B cell (primary cell): ENCODE measurements at regions not wholly inside any gene's neighbourhood (a gene's known extent, or its start where the extent isn't known, plus 50 kb on each side); places are given as distances from the start of the nearest gene placed in this dataset.

Source experiments
- EZH2 ChIP-seq: IDR thresholded peaks from 2 replicates; pipeline ENCODE4 v1.6.1; 2012; ENCODE audit warnings: borderline replicate concordance, low read depth, mild to moderate bottlenecking, moderate library complexity, low read length; ENCODE audit not compliant: insufficient read depth, poor library complexity, severe bottlenecking
- TF ChIP-seq, protein P1 (sequence below): fragments of 200-600 bp; IDR thresholded peaks from one replicate; pipeline ENCODE4 v1.8.0; 2022; ENCODE audit warnings: antibody characterized with exemption, mild to moderate bottlenecking

DNA sequence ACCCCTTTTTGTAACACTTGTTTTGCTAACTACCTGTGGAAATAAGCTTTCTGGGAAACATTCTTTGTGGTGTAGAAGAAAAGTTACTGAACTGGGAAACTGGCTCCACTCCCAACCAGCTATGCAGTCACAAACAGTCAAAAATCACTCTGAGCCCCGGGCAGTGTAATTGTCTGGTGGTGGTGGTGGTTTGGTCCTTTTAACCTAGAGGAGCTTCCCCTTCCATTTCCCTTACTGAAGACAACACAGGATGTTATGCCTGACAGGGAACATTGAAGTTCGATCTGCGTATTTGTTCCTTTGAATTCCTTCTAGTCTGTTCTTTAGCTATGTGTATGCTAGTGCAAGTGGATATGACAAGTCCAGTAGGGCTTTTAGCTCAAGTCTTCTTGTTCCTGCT, 56.8 kb upstream of the TBCA start:
- TF ChIP-seq, protein P1, sequence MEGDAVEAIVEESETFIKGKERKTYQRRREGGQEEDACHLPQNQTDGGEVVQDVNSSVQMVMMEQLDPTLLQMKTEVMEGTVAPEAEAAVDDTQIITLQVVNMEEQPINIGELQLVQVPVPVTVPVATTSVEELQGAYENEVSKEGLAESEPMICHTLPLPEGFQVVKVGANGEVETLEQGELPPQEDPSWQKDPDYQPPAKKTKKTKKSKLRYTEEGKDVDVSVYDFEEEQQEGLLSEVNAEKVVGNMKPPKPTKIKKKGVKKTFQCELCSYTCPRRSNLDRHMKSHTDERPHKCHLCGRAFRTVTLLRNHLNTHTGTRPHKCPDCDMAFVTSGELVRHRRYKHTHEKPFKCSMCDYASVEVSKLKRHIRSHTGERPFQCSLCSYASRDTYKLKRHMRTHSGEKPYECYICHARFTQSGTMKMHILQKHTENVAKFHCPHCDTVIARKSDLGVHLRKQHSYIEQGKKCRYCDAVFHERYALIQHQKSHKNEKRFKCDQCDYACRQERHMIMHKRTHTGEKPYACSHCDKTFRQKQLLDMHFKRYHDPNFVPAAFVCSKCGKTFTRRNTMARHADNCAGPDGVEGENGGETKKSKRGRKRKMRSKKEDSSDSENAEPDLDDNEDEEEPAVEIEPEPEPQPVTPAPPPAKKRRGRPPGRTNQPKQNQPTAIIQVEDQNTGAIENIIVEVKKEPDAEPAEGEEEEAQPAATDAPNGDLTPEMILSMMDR, result no peak
- no peak for TF ChIP-seq EZH2
